HG03066 (cell line): ENCODE measurements at regions not wholly inside any gene's neighbourhood (a gene's known extent, or its start where the extent isn't known, plus 50 kb on each side); places are given as distances from the start of the nearest gene placed in this dataset.
"Not testable (repeated sequence)": the region's sequence is repeated elsewhere in the genome, so short reads cannot be mapped to it uniquely, and the experiment has no call there.

ENCODE experiments used
- ATAC-seq: cut with Tn5 transposase; IDR thresholded peaks from one replicate; pipeline ENCODE4 v1.9.1; 2021; ENCODE audit warnings: low read depth; ENCODE audit not compliant: unreplicated experiment

DNA sequence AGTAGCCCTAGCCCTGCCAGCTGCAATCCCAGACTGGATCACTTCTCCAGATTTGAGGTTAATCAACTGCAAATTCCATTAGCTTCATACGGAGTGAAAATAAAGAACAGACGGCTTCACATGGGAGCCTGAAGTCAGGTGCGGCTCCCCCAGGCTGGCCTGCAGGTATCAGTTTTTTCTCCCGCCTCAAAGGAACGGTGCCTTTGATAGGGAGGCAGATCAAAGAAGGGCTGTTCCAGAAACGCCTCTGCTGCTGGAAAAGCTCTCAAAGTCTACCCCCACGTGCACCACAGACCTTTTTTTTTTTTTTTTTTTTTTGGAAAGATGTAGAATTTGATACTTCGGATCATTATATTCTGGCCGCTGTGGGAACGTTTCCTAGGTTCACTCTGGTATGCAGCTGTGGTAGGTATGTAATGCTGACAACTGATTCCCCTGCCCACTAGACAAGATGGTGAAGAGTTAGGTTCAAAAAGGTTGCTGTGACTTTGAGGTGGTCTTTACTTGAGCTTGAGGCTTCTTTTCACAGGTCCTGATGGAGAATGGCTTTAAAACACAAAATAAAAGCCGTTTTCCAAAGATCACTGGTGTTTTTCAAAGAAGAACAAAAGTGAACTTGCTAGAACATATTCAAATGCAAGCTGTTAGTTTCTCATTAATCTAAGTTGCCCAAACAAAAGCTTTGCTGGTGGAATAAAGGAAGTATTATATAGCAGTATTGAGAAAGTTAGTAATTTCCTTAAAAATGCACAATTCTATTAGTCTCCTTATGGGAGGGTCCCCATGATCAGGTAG, 189.0 kb upstream of the NFIA start:
- ATAC-seq, result no peak

- ATAC-seq, result no peak
These were observed 190.6 kb upstream of the NFIA start for GRCh38 chr1:60891765-60892164.

- ATAC-seq, result no peak
These were observed 191.1 kb upstream of the NFIA start for GRCh38 chr1:60891281-60891680.

DNA sequence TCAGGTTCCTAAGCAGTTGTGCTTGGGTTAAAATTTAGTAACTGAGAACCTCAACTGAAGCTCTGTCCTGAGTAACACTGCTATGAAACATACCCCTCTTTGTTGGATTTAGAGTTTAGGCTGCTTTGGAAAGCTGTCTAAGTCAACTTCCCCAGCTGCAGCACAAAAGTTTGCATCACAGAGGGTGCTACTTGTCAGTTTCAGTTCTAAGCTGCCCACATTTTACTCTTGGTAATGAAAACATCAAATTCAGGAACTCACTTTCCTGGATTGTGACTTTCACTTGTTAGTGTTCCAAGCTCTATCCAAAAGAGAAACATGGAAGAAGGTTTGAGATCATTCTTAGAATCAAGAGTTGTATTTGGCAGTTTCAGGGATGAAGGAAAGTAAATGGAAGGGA, 191.7 kb upstream of the NFIA start:
- no peak for ATAC-seq

DNA sequence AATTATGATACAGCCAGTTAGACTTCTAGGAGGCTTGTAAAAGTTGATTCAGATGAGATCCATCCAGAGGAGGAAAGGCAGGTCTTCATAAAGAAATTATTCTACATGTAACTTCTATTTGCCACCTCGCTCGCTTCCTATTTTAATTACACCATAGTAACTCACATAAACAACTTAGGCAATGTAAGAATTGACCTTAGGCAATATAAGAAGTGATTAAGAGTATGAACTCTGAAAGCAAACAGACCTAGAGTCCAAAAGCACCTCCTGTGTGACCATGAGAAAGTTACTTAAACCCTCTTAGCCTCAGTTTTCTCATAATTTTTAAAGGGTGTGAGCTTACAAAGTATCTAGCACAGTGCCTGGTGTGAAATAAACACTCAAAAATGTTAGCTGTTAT, 192.7 kb upstream of the NFIA start:
- no peak for ATAC-seq

DNA sequence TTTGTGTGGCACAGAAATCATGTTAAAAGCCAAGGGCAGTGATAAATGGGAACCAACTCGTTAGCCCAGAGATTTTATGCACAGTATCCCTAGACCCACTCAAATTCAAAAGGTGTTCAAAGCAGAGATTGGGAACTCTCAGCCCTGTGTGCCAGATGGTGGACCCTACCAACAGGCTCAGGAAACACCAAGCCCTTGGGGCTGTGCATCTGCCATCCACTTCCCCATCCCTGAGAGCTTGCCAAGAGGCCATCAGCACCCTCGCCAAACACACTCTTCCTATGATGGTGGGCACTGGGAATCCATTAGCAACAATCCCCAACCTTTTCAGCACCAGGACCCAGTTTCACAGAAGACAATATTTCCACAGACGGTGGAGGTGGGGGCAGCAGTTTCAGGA, 194.2 kb upstream of the NFIA start:
- ATAC-seq, result no peak

DNA sequence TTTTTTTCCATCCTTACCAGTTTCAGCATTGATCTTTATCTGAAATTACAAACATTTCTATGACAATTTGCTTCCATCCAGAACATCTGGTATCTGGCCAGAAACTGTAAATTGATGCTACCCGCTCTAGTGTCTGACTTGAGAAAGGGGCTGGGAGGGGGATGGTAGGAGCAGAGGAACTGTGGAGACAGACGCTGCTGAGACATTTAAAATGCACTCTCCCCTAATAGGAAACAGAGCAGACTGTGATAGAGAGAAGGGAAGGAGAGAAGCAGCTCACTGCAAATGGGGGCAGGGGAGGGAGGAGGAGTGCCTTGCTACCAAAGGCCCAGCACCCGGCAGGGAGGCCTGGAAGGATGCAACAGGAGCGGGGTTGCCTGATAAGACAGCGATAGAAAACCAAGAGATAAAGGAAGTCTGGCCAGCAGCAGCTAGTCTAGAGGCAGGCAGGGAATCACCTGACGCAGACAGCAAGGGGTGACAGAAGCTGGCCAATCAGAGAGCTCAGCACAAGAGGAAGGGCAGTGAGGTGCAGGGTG, 195.5 kb upstream of the NFIA start:
- no peak for ATAC-seq

DNA sequence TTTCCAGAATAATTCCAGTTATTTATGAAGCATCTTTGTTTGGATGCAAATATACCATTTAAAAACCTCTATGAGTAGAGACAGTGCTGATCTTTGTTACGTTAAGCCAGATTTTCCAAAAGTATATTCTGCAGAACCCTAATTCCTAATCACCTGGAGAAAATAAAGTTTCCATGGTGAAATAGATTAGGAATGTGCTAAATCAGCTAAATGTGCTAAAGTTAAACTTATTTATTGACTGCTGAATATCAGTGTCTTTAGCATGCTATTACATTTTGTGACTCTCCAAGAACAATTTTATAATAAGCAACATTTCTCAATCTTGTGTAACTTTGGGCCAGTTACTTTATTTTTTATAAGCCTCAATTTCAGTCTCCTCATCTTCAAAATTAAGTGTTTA, 196.3 kb upstream of the NFIA start:
- ATAC-seq, result no peak

DNA sequence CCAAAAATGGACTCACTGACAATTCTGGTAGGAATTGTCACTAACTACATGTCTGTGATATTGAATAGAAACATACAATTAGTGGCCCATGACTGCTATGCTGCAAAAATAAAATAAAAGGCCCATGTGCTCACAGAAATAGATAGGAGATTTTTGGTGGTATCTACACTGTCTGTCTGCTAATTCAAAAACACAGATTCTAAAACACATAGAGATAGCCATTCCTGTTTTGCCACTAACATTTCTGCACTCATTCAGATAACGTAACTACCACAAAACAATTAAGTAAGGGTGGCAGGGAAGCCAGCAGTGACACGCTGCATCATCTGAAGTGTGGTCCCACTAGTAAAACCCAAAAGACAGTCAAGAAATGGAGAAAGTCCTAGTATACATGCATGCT, 202.2 kb upstream of the NFIA start:
- ATAC-seq, result no peak

DNA sequence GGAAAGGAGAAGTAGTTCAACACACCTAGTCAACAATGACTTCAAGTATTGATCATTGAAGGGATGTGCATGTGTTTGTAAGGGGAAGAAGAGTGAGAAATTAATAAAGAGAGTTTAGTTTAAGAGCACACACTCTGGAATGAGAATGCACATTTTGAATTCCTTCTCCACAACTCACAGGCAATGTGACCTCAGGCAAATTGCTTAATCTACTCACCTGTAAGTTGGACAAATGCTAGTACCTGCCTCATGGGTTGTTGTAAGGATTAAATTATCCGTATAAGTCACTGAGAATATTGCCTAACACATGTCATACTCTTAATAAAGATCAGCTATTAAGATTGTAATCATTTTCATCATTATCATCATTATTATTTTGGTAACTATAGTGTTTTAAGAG, 204.0 kb upstream of the NFIA start:
- no peak for ATAC-seq

GRCh38 chr1:60877376-60877775, 205.0 kb upstream of the NFIA start:
- ATAC-seq, result no peak

DNA sequence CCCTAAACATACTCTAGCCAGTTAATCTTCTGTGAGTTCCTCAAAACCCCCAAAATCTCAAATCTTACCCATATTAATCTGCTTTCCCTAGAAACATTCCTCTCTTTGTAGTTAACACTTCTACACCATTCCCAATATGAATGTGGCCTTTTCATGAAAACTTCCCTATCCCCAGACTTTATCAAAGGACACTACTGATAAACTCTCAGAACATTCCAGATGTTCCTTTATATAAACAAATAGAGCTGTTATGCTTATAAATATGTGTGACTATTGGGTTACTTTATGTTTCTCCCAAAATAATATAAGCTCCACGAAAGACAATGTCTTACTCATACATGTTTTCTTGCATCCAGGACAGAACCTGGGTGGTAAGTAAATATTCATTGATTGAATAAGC, 205.4 kb upstream of the NFIA start:
- no peak for ATAC-seq

DNA sequence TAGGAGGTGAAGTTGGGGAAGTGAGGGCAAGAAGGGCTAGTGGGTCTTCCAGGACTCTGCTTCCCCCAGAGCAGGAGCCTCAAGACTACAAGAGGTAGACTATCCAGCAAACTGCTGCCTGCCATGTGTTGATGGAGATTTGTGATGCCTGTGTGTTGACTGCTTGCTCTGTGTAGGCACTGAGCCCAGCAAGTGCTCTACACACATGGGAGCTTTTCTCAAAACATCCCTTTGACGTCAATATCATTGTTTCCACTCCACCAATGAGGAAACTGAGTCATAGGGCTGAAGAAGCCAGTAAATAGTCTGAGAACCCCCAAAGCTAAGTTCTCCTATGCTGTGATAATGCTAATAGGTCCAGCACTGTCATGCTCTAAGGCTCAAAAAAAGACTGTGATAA, 207.2 kb upstream of the NFIA start:
- ATAC-seq, result no peak

DNA sequence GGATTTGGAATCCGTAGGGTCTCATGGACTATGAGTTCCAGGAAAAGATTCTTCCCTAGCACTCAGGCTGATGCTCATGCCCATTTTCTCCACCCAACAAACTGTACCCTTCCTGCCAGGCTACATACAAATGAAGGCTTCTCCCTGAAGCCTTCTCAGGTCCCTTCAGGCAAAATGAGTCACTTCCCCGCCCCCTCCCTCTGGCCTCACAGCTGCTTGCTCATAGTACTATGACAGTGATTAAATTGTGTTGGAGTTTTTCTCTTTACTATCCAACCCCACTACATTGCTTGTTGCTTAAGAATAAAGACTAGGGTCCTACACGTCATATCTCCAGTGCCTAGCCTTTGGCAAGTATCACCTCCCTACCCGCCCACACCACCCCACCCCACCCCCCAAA, 207.6 kb upstream of the NFIA start:
- no peak for ATAC-seq

- not testable (repeated sequence) for ATAC-seq
These were observed 209.0 kb upstream of the NFIA start for GRCh38 chr1:60873396-60873795.

DNA sequence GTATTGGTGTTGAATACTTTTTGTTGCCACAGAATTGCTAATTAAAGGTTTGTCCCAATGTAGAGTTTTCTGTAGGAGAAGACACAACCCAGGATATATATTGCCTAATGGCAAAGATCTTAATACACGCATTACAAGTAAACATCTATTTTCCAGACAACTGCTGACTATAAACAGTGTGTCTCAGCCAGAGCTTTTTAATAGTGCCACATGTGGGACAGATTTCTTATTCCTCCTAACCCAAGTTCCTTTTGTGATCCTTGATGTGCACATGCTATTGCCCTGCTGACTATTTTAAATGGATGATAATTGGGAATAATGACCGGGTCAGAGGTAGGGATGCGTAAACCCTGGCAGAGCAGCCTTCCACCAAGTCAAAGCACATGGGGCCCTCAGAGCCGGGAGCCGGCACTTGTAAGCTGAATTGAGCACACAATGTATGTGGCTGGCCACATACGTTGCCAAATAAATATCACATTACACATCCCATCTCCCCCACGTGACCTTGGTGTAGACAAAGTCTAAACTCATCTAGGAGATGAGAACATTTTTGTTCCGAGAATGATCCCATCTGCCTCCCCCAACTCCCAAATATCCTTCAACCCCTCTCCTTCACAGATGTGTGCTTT, 209.8 kb upstream of the NFIA start:
- ATAC-seq, result no peak

GRCh38 chr1:60870269-60870865, 212.0 kb upstream of the NFIA start:
- ATAC-seq, result no peak

- ATAC-seq, result no peak
These were observed 213.3 kb upstream of the NFIA start for GRCh38 chr1:60868901-60869663.

GRCh38 chr1:60867782-60868181, 214.6 kb upstream of the NFIA start:
- no peak for ATAC-seq

GRCh38 chr1:60866917-60867531, 215.3 kb upstream of the NFIA start:
- ATAC-seq, result no peak
